ENCODE measurements at regions not wholly inside any gene's neighbourhood (a gene's known extent, or its start where the extent isn't known, plus 50 kb on each side); places are given as distances from the start of the nearest gene placed in this dataset.

- no peak for TF ChIP-seq RBM39 (IDR thresholded peaks at IDR 0.05; ENCODE audit: low read depth, low read length, poor library complexity, severe bottlenecking)
- TF ChIP-seq ZNF878 (CRISPR knock-in tag; IDR thresholded peaks at IDR 0.05), result no peak
- TF ChIP-seq JUNB (CRISPR knock-in tag; IDR thresholded peaks at IDR 0.05; ENCODE audit: borderline replicate concordance), result no peak
- no peak for TF ChIP-seq MXI1 (IDR thresholded peaks at IDR 0.05; ENCODE audit: borderline replicate concordance, low read depth, low read length)
- TF ChIP-seq MTF1 (CRISPR knock-in tag; IDR thresholded peaks at IDR 0.05), result no peak
- TF ChIP-seq HNRNPLL (IDR thresholded peaks at IDR 0.05; ENCODE audit: low read depth, low read length, poor library complexity, severe bottlenecking), result no peak
- TF ChIP-seq SALL2 (CRISPR knock-in tag; IDR thresholded peaks at IDR 0.05), result no peak
- TF ChIP-seq RNF2 (conservative IDR thresholded peaks at IDR 0.05; ENCODE audit: low read depth), result no peak
- no peak for TF ChIP-seq CTCF (CRISPR knock-in tag; IDR thresholded peaks at IDR 0.05)
- TF ChIP-seq MAX (IDR thresholded peaks at IDR 0.05), result no peak
- no peak for TF ChIP-seq RXRA (CRISPR knock-in tag; IDR thresholded peaks at IDR 0.05)
These were observed 251.6 kb downstream of the BCL2 start for GRCh38 chr18:63067939-63068338.

Data from HepG2 (cell line).